H1 (cell line): ENCODE measurements at regions not wholly inside any gene's neighbourhood (a gene's known extent, or its start where the extent isn't known, plus 50 kb on each side); places are given as distances from the start of the nearest gene placed in this dataset.

Experiments used
- CTCF ChIA-PET: fragments of 300-600 bp; sonication (Branson Sonifier 250); formaldehyde crosslinking; loops from one replicate; lab custom pipeline; 2021; ENCODE audit not compliant: partially characterized antibody; lab: Charles Lee
- POLR2A ChIA-PET: fragments of 300-600 bp; sonication (Branson Sonifier 250); formaldehyde crosslinking; loops from one replicate; lab custom pipeline; 2021; ENCODE audit warnings: inconsistent platforms; ENCODE audit not compliant: partially characterized antibody; lab: Charles Lee
- DNase-seq, 2 experiments: peaks; one replicate each; pipeline versions ENCODE4 v3.0.0 to v3.0.0-alpha.2; 2010 to 2022; ENCODE audit warnings: low spot score in 2 of 2, low read depth in 1 of 2, mixed read lengths in 1 of 2
- FAIRE-seq: peaks from 2 replicates; lab custom pipeline; 2011; peaks lifted over from hg19 to GRCh38; lab: Jason Lieb, UNC
- H2AFZ ChIP-seq: 2 replicates; pipeline ENCODE4 v1.8.1; 2012; ENCODE audit warnings: low read length, inconsistent platforms
- H2AK5ac ChIP-seq: 2 replicates; pipeline ENCODE4 v1.6.1; 2013; ENCODE audit warnings: low read depth, low read length
- H2BK120ac ChIP-seq: replicated peaks from 2 replicates; pipeline ENCODE3; 2013; ENCODE audit warnings: low read depth, low read length, inconsistent platforms
- H2BK12ac ChIP-seq: 2 replicates; pipeline ENCODE4 v1.6.1; 2013; ENCODE audit warnings: low read depth, low read length
- H2BK15ac ChIP-seq: 2 replicates; pipeline ENCODE4 v1.6.1; 2013; ENCODE audit warnings: low read length
- H2BK20ac ChIP-seq: 2 replicates; pipeline ENCODE4 v1.6.1; 2013; ENCODE audit warnings: low read length
- H2BK5ac ChIP-seq: 2 replicates; pipeline ENCODE4 v1.6.1; 2013; ENCODE audit warnings: low read depth, low read length
- H3K14ac ChIP-seq: 2 replicates; pipeline ENCODE4 v1.6.1; 2013; ENCODE audit warnings: inconsistent platforms; ENCODE audit not compliant: insufficient read length
- H3K18ac ChIP-seq: 2 replicates; pipeline ENCODE4 v1.6.1; 2013; ENCODE audit warnings: low read length; ENCODE audit errors: extremely low read depth
- H3K23ac ChIP-seq: 2 replicates; pipeline ENCODE4 v1.6.1; 2013; ENCODE audit warnings: inconsistent platforms; ENCODE audit not compliant: insufficient read length
- H3K23me2 ChIP-seq: 2 replicates; pipeline ENCODE4 v1.6.1; 2013; ENCODE audit warnings: low read depth, low read length
- H3K27ac ChIP-seq: 2 replicates; pipeline ENCODE4 v1.6.1; 2011; ENCODE audit warnings: low read depth, low read length, inconsistent platforms
- H3K27me3 ChIP-seq, 4 experiments: replicated peaks in 1 of 4; 1 replicate in 1 of 4; 2 replicates in 3 of 4; pipeline versions ENCODE4 v1.6.1 to v1.8.1; 2011 to 2013; ENCODE audit warnings: low read length in 3 of 4, mild to moderate bottlenecking in 3 of 4, inconsistent platforms in 2 of 4, mixed read lengths in 2 of 4, moderate library complexity in 1 of 4; ENCODE audit not compliant: control insufficient read depth in 3 of 4, insufficient read depth in 3 of 4; ENCODE audit errors: extremely low read depth in 1 of 4
- H3K36me3 ChIP-seq, 4 experiments: 2 replicates each; pipeline versions ENCODE4 v1.6.1 to v1.8.1; 2011 to 2013; ENCODE audit warnings: mild to moderate bottlenecking in 4 of 4, low read length in 3 of 4, moderate library complexity in 2 of 4, control low read depth in 1 of 4, inconsistent platforms in 1 of 4; ENCODE audit not compliant: insufficient read depth in 4 of 4, control insufficient read depth in 2 of 4
- H3K4ac ChIP-seq: replicated peaks from 2 replicates; pipeline ENCODE3; 2013; ENCODE audit warnings: low read length, low read depth, mixed read lengths, inconsistent platforms; ENCODE audit not compliant: insufficient read length
- H3K4me1 ChIP-seq, 4 experiments: replicated peaks in 1 of 4; 1 replicate in 1 of 4; 2 replicates in 3 of 4; pipeline versions ENCODE4 v1.6.1 to v1.8.1; 2011 to 2013; ENCODE audit warnings: low read length in 3 of 4, inconsistent platforms in 2 of 4, mixed read lengths in 1 of 4; ENCODE audit not compliant: insufficient read depth in 4 of 4, control insufficient read depth in 3 of 4
- H3K4me2 ChIP-seq, 2 experiments: 2 replicates each; pipeline versions ENCODE4 v1.6.1 to v1.8.1; 2011 to 2013; ENCODE audit warnings: low read depth in 2 of 2, low read length in 2 of 2, control low read depth in 1 of 2, inconsistent platforms in 1 of 2, mild to moderate bottlenecking in 1 of 2; ENCODE audit not compliant: insufficient read depth in 1 of 2
- H3K4me3 ChIP-seq, 4 experiments: fragments of 200-600, 300-600 bp in 1 of 4; sonication (generic), shearing (Covaris generic), sonication (Bioruptor Twin) in 1 of 4; 2 replicates each; pipeline versions ENCODE4 v1.5.1 to v1.8.1; 2011 to 2016; ENCODE audit warnings: low read length in 4 of 4, low read depth in 3 of 4, control low read depth in 2 of 4, inconsistent platforms in 2 of 4, mild to moderate bottlenecking in 2 of 4, mixed read lengths in 1 of 4, moderate library complexity in 1 of 4; ENCODE audit not compliant: insufficient read depth in 2 of 4; ENCODE audit errors: extremely low read depth in 1 of 4
- H3K56ac ChIP-seq: replicated peaks from 2 replicates; pipeline ENCODE3; 2013; ENCODE audit warnings: low read depth, mild to moderate bottlenecking, mixed read lengths, low read length, inconsistent platforms; ENCODE audit not compliant: insufficient read length
- H3K79me1 ChIP-seq: 2 replicates; pipeline ENCODE4 v1.6.1; 2013; ENCODE audit warnings: low read depth, low read length, control low read depth
- H3K79me2 ChIP-seq, 2 experiments: 2 replicates each; pipeline versions ENCODE4 v1.6.1 to v1.8.1; 2012 to 2013; ENCODE audit warnings: low read length in 2 of 2, mild to moderate bottlenecking in 2 of 2, inconsistent platforms in 1 of 2; ENCODE audit not compliant: insufficient read depth in 2 of 2, control insufficient read depth in 1 of 2
- H3K9ac ChIP-seq, 4 experiments: replicated peaks in 1 of 4; 1 replicate in 1 of 4; 2 replicates in 3 of 4; pipeline versions ENCODE4 v1.6.1 to v1.8.1; 2011 to 2013; ENCODE audit warnings: low read depth in 3 of 4, low read length in 3 of 4, control low read depth in 2 of 4, mild to moderate bottlenecking in 2 of 4, moderate library complexity in 2 of 4, inconsistent platforms in 1 of 4; ENCODE audit errors: extremely low read depth in 1 of 4
- H3K9me3 ChIP-seq, 2 experiments: 2 replicates each; pipeline versions ENCODE4 v1.6.1 to v1.8.1; 2012 to 2013; ENCODE audit warnings: mild to moderate bottlenecking in 2 of 2, moderate library complexity in 2 of 2, control low read depth in 1 of 2, inconsistent platforms in 1 of 2, low read depth in 1 of 2, low read length in 1 of 2, mixed read lengths in 1 of 2; ENCODE audit not compliant: insufficient read depth in 2 of 2
- H4K20me1 ChIP-seq, 2 experiments: replicated peaks in 1 of 2; 2 replicates each; pipeline versions ENCODE3 to v1.8.1; 2011 to 2013; ENCODE audit warnings: inconsistent platforms in 2 of 2, low read length in 2 of 2, mild to moderate bottlenecking in 1 of 2; ENCODE audit not compliant: insufficient read depth in 2 of 2, control insufficient read depth in 1 of 2
- H4K5ac ChIP-seq: 2 replicates; pipeline ENCODE4 v1.6.1; 2013; ENCODE audit warnings: low read length, low read depth, mixed read lengths, inconsistent platforms; ENCODE audit not compliant: insufficient read length
- H4K8ac ChIP-seq: 2 replicates; pipeline ENCODE4 v1.8.0; 2013; ENCODE audit warnings: mild to moderate bottlenecking, moderate library complexity, low read length, inconsistent platforms; ENCODE audit not compliant: insufficient read depth; ENCODE audit errors: extremely low read depth
- H4K91ac ChIP-seq: replicated peaks from 2 replicates; pipeline ENCODE3; 2013; ENCODE audit warnings: low read length, mixed read lengths, inconsistent platforms; ENCODE audit not compliant: insufficient read length
- BCL11A ChIP-seq, 2 experiments: IDR thresholded peaks; one replicate each; pipeline ENCODE4 v1.6.1; 2011; ENCODE audit warnings: low read depth in 2 of 2, low read length in 2 of 2, mild to moderate bottlenecking in 2 of 2
- BRCA1 ChIP-seq: IDR thresholded peaks from 2 replicates; pipeline ENCODE4 v1.6.1; 2012; ENCODE audit warnings: low read depth, low read length, improper control_type of control experiment
- CEBPB ChIP-seq: IDR thresholded peaks from 2 replicates; pipeline ENCODE4 v1.6.1; 2012; ENCODE audit warnings: low read depth, low read length
- CHD1 ChIP-seq: IDR thresholded peaks from 2 replicates; pipeline ENCODE4 v1.6.1; 2012; ENCODE audit warnings: low read depth, low read length, improper control_type of control experiment
- CHD2 ChIP-seq: IDR thresholded peaks from 2 replicates; pipeline ENCODE4 v1.6.1; 2012; ENCODE audit warnings: low read length, improper control_type of control experiment
- EGR1 ChIP-seq: IDR thresholded peaks from 2 replicates; pipeline ENCODE4 v1.6.1; 2011; ENCODE audit warnings: low read depth, low read length, borderline replicate concordance
- EP300 ChIP-seq, 2 experiments: IDR thresholded peaks; 1 replicate in 1 of 2; 2 replicates in 1 of 2; pipeline ENCODE4 v1.6.1; 2011 to 2012; ENCODE audit warnings: low read depth in 2 of 2, low read length in 2 of 2, mild to moderate bottlenecking in 2 of 2, borderline replicate concordance in 1 of 2, inconsistent platforms in 1 of 2, moderate library complexity in 1 of 2
- HDAC6 ChIP-seq: IDR thresholded peaks from one replicate; pipeline ENCODE4 v1.7.1; 2012; ENCODE audit warnings: low read depth, mild to moderate bottlenecking, inconsistent platforms, low read length, moderate library complexity
- JUND ChIP-seq: IDR thresholded peaks from 2 replicates; pipeline ENCODE4 v1.6.1; 2011; ENCODE audit warnings: mild to moderate bottlenecking, improper control_type of control experiment, low read length
- MAFK ChIP-seq: IDR thresholded peaks from 2 replicates; pipeline ENCODE4 v1.6.1; 2012; ENCODE audit warnings: low read depth, mild to moderate bottlenecking, improper control_type of control experiment, low read length
- MAX ChIP-seq: IDR thresholded peaks from 2 replicates; pipeline ENCODE4 v1.6.1; 2012; ENCODE audit warnings: inconsistent platforms
- NRF1 ChIP-seq: IDR thresholded peaks from 2 replicates; pipeline ENCODE4 v1.6.1; 2011; ENCODE audit warnings: mild to moderate bottlenecking, low read depth, low read length, improper control_type of control experiment
- POLR2A ChIP-seq, 2 experiments: IDR thresholded peaks; 1 replicate in 1 of 2; 2 replicates in 1 of 2; pipeline ENCODE4 v1.6.1; 2011; ENCODE audit warnings: low read depth in 2 of 2, low read length in 2 of 2, mild to moderate bottlenecking in 2 of 2; ENCODE audit errors: control extremely low read depth in 1 of 2
- RNF2 ChIP-seq: fragments of 200-900, 300-1000 bp; sonication (generic); IDR thresholded peaks from 2 replicates; pipeline ENCODE4 v1.7.1; 2016; ENCODE audit warnings: borderline replicate concordance, low read depth, mild to moderate bottlenecking, antibody characterized with exemption, low read length; ENCODE audit not compliant: poor library complexity, severe bottlenecking; ENCODE audit errors: missing control alignments
- SRF ChIP-seq: IDR thresholded peaks from 2 replicates; pipeline ENCODE4 v1.6.1; 2011; ENCODE audit warnings: mild to moderate bottlenecking, low read depth, low read length, moderate library complexity
- SUZ12 ChIP-seq: fragments of 200-600 bp; sonication (generic); IDR thresholded peaks from 2 replicates; pipeline ENCODE4 v1.6.1; 2012; ENCODE audit warnings: mild to moderate bottlenecking, inconsistent platforms, low read length, moderate library complexity, mixed read lengths
- TEAD4 ChIP-seq: IDR thresholded peaks from 2 replicates; pipeline ENCODE4 v1.6.1; 2012; ENCODE audit warnings: low read depth, low read length, inconsistent platforms, mixed read lengths
- WGBS, 2 experiments: shearing (Covaris generic) in 1 of 2; methylation state at CpG; one replicate each; pipeline versions ENCODE4 v1.1.6 to v1.1.7; 2013 to 2015; ENCODE audit warnings: low lambda C conversion rate in 2 of 2, mixed read lengths in 2 of 2, inconsistent platforms in 1 of 2, low coverage in 1 of 2, missing lambda C conversion rate in 1 of 2; ENCODE audit not compliant: insufficient replicate concordance in 2 of 2, insufficient coverage in 1 of 2, insufficient read length in 1 of 2; ENCODE audit errors: extremely low coverage in 1 of 2, missing lambda C conversion rate in 1 of 2; 5-methylcytosine and 5-hydroxymethylcytosine counted together

GRCh38 chr12:78414071-78414470, 450.5 kb upstream of the SYT1 start:
- Histone ChIP-seq H3K27ac (no peak overlapping the region), H2BK15ac (no peak overlapping the region), H3K9ac (no peak overlapping the region), H3K4me2 (no peak overlapping the region), H2BK12ac (no peak overlapping the region), H2BK20ac (no peak overlapping the region), H3K79me2 (no peaks in the 10 kb centered on the region), H3K79me1 (no peaks in the 10 kb centered on the region), H2AFZ (no peak overlapping the region), H2BK5ac (no peak overlapping the region), H4K5ac (no peak overlapping the region), H3K14ac (no peak overlapping the region), H3K23me2 (no peaks in the 10 kb centered on the region), H3K4ac (no peak overlapping the region), H4K91ac (no peak overlapping the region), H3K36me3 (no peaks in the 10 kb centered on the region), H3K18ac (no peak overlapping the region), H4K8ac (no peak overlapping the region), H3K23ac (no peak overlapping the region), H3K56ac (no peak overlapping the region), H3K27me3 (no peaks in the 10 kb centered on the region), H3K4me1 (no peaks in the 10 kb centered on the region), H4K20me1 (no peaks in the 10 kb centered on the region), H3K9me3 (no peaks in the 10 kb centered on the region), H2BK120ac (no peak overlapping the region), H2AK5ac (no peak overlapping the region), H3K4me3 (no peak overlapping the region)
- no peak for DNase-seq
- 90% methylated on average over 1 of the region's 1 CpG; no CpG with 5 or more reads in 1 of the 2 experiments for WGBS, 2 experiments
- ChIA-PET POLR2A (no interaction called here), CTCF (no interaction called here)
- FAIRE-seq = no peak
- TF ChIP-seq SRF (no peak), JUND (no peak), SUZ12 (no peak), EGR1 (no peak), MAFK (no peak), BCL11A (IDR thresholded peaks at IDR 0.05; ENCODE audit: low read depth in 2 of 2, low read length in 2 of 2) (no peak), BRCA1 (no peak), MAX (no peak), CEBPB (no peak), HDAC6 (no peak), CHD2 (no peak), POLR2A (IDR thresholded peaks at IDR 0.05; ENCODE audit: control extremely low read depth in 1 of 2, low read depth in 2 of 2, low read length in 2 of 2) (no peak), NRF1 (no peak), EP300 (IDR thresholded peaks at IDR 0.05; ENCODE audit: borderline replicate concordance in 1 of 2, low read depth in 2 of 2, low read length in 2 of 2) (no peak), CHD1 (no peak), TEAD4 (no peak), RNF2 (no peak)
